Keratinocyte (primary cell): ENCODE measurements at regions not wholly inside any gene's neighbourhood (a gene's known extent, or its start where the extent isn't known, plus 50 kb on each side); places are given as distances from the start of the nearest gene placed in this dataset.

Experiments used
- EZH2 ChIP-seq: IDR thresholded peaks from one replicate; pipeline ENCODE4 v1.6.1; 2012; ENCODE audit warnings: inconsistent platforms, mild to moderate bottlenecking, low read length, moderate library complexity
- TF ChIP-seq, protein P1 (sequence below), 3 experiments: IDR thresholded peaks in 1 of 3; conservative IDR thresholded peaks in 1 of 3; optimal IDR thresholded peaks in 1 of 3; 2 replicates in 2 of 3; 3 replicates in 1 of 3; pipeline versions ENCODE3 to v1.5.1; 2011; ENCODE audit warnings: low read length in 3 of 3, mild to moderate bottlenecking in 3 of 3, moderate library complexity in 2 of 3, control low read depth in 1 of 3, inconsistent platforms in 1 of 3; ENCODE audit not compliant: insufficient read depth in 2 of 3; ENCODE audit errors: extremely low read depth in 1 of 3

DNA sequence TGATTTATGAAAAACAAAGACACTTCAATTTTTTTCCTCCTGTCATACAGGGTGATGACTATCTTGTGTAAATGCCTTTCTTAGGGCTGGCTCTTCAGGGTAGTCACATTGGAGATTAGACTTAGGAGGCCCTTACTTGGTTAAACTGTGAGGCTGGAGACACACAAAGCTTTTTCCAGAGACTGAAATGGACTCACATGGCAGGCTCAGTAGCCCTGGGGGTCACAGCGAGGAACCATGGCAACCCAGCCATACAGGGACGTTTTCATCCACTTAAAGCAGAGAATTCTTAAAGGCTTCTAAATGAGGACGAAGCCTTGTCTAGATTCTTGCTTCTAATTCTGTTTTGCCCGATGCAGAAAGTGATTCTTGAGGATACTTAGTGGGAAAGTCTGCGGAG is 57.3 kb upstream of the ZDBF2 start:
- no peak for TF ChIP-seq EZH2
- TF ChIP-seq, protein P1, sequence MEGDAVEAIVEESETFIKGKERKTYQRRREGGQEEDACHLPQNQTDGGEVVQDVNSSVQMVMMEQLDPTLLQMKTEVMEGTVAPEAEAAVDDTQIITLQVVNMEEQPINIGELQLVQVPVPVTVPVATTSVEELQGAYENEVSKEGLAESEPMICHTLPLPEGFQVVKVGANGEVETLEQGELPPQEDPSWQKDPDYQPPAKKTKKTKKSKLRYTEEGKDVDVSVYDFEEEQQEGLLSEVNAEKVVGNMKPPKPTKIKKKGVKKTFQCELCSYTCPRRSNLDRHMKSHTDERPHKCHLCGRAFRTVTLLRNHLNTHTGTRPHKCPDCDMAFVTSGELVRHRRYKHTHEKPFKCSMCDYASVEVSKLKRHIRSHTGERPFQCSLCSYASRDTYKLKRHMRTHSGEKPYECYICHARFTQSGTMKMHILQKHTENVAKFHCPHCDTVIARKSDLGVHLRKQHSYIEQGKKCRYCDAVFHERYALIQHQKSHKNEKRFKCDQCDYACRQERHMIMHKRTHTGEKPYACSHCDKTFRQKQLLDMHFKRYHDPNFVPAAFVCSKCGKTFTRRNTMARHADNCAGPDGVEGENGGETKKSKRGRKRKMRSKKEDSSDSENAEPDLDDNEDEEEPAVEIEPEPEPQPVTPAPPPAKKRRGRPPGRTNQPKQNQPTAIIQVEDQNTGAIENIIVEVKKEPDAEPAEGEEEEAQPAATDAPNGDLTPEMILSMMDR (optimal IDR thresholded peaks at IDR 0.05 in 1 of 3, IDR thresholded peaks at IDR 0.05 in 1 of 3, conservative IDR thresholded peaks at IDR 0.05 in 1 of 3; ENCODE audit: extremely low read depth in 1 of 3, insufficient read depth in 2 of 3, low read length in 3 of 3): no peak
